ENCODE measurements at regions not wholly inside any gene's neighbourhood (a gene's known extent, or its start where the extent isn't known, plus 50 kb on each side); places are given as distances from the start of the nearest gene placed in this dataset.

DNA sequence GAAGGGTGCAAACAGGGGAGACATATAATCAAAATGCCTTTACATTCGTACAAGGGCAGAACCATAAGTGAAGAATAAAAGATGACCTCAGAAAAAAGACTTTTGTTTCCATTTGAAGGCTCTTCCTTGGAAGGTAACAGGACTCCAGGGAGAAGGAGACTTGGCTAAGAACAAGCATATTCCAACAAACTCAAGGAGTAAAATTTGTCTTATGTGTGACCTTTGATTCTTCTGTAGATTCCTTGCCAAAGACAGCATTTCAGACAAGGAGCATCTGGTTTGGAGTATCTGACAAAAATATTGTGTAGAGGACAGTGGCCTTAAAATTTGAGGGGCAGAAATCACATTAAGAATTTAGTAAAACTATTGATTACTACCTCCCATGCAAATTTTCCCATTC, 991.9 kb downstream of the FLRT2 start:
- Mint-ChIP-seq H3K27ac (ENCODE audit: unreplicated experiment) (no peak overlapping the region), H3K27me3 (ENCODE audit: unreplicated experiment) (no peaks in the 10 kb centered on the region), H3K36me3 (ENCODE audit: unreplicated experiment) (no peaks in the 10 kb centered on the region), H3K4me1 (ENCODE audit: low read depth, unreplicated experiment) (peaks cover 14% of the 10 kb centered on the region), H3K4me3 (ENCODE audit: unreplicated experiment) (no peak overlapping the region), H3K9me3 (ENCODE audit: unreplicated experiment) (no peaks in the 10 kb centered on the region)
- TF ChIP-seq, protein P1, sequence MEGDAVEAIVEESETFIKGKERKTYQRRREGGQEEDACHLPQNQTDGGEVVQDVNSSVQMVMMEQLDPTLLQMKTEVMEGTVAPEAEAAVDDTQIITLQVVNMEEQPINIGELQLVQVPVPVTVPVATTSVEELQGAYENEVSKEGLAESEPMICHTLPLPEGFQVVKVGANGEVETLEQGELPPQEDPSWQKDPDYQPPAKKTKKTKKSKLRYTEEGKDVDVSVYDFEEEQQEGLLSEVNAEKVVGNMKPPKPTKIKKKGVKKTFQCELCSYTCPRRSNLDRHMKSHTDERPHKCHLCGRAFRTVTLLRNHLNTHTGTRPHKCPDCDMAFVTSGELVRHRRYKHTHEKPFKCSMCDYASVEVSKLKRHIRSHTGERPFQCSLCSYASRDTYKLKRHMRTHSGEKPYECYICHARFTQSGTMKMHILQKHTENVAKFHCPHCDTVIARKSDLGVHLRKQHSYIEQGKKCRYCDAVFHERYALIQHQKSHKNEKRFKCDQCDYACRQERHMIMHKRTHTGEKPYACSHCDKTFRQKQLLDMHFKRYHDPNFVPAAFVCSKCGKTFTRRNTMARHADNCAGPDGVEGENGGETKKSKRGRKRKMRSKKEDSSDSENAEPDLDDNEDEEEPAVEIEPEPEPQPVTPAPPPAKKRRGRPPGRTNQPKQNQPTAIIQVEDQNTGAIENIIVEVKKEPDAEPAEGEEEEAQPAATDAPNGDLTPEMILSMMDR (IDR thresholded peaks at IDR 0.05; ENCODE audit: partially characterized antibody, unreplicated experiment), result no peak
- no peak for DNase-seq

DNA sequence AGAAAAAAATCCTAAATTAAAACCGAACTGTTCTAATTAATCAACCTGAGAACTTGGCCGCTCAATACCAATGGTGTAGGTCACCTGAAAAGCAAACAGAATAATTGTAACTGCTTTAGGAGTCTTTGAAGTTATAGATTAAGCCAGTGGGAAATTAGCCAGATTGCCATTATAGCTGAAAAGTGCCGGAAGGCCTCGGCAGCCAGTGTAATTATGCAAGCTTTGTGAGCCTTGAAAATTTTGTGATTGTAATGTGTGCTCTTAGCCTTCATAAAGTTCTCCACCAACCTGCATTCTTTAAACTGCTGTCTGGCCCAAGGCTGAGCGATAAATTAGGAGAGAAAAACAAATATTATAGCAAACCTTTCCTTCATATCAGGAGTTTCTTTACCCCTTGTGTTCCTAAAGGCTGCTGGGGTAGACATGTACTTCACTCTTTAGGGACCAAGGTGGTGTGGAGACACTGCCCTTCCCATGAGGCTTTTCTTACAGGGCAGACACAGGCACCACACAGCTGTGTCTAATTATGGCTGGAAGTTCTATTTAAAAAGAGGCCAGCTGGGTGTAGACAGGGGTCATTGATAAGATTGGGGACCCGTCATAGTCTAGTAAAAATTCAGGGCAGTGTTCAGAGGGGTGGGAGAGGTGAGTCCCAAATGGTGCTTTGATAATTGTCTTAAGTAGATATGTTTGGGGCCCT, 991.2 kb downstream of the FLRT2 start:
- DNase-seq, result no peak
- H3K27me3 Mint-ChIP-seq (ENCODE audit: unreplicated experiment), result no peaks in the 10 kb centered on the region
- TF ChIP-seq, protein P1 (IDR thresholded peaks at IDR 0.05; ENCODE audit: partially characterized antibody, unreplicated experiment), result no peak
- H3K27ac Mint-ChIP-seq (ENCODE audit: unreplicated experiment), result no peak overlapping the region
- no peak overlapping the region for H3K4me3 Mint-ChIP-seq (ENCODE audit: unreplicated experiment)
- peaks cover 14% of the 10 kb centered on the region for H3K4me1 Mint-ChIP-seq (ENCODE audit: low read depth, unreplicated experiment)
- H3K9me3 Mint-ChIP-seq (ENCODE audit: unreplicated experiment), result no peaks in the 10 kb centered on the region
- no peaks in the 10 kb centered on the region for H3K36me3 Mint-ChIP-seq (ENCODE audit: unreplicated experiment)

DNA sequence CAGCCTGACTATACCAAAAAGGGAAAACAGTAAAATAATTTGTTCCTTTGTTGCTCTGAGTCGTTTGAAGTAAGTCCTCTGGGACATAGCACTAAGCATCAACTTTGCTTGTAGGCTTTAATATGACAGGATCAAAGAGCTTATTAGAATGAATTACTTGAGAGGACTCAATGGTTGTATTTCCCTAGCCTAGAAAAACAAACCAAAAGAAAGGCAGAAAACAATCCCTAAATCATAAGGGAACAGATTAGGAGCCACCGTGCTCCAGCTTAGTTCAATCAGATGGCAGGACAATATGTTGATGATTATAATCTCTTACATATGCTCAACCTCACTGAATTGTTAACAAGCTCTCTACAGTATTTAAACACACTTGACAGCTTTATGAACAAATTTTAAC, 988.4 kb downstream of the FLRT2 start:
- Mint-ChIP-seq H3K4me3 (ENCODE audit: unreplicated experiment) (no peak overlapping the region), H3K27me3 (ENCODE audit: unreplicated experiment) (no peaks in the 10 kb centered on the region), H3K9me3 (ENCODE audit: unreplicated experiment) (no peaks in the 10 kb centered on the region), H3K27ac (ENCODE audit: unreplicated experiment) (no peak overlapping the region), H3K4me1 (ENCODE audit: low read depth, unreplicated experiment) (peaks cover 14% of the 10 kb centered on the region), H3K36me3 (ENCODE audit: unreplicated experiment) (no peaks in the 10 kb centered on the region)
- TF ChIP-seq, protein P1 (IDR thresholded peaks at IDR 0.05; ENCODE audit: partially characterized antibody, unreplicated experiment), result no peak
- no peak for DNase-seq

DNA sequence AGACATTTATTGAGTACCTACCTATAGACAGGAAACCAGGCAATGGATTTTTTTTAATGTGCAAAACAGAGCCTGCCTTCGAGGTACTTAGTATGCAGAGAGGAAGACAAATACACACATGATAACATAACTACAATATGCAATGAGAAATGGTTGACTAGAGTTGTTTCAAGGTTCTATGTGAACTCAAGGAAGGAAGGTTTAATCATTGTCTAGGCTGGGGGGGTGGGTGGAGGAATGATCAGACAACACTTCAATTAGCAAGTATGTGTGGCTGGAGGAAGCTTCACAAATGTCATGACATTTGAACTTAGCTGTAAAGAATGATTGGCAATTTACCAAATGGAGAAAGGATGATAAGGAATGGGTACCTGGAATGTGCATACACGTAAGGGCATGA, 985.3 kb downstream of the FLRT2 start:
- no peak for DNase-seq
- Mint-ChIP-seq H3K27ac (ENCODE audit: unreplicated experiment) (no peak overlapping the region), H3K27me3 (ENCODE audit: unreplicated experiment) (no peaks in the 10 kb centered on the region), H3K9me3 (ENCODE audit: unreplicated experiment) (no peaks in the 10 kb centered on the region), H3K36me3 (ENCODE audit: unreplicated experiment) (no peaks in the 10 kb centered on the region), H3K4me3 (ENCODE audit: unreplicated experiment) (no peak overlapping the region), H3K4me1 (ENCODE audit: low read depth, unreplicated experiment) (peaks cover 8% of the 10 kb centered on the region)
- TF ChIP-seq, protein P1 (IDR thresholded peaks at IDR 0.05; ENCODE audit: partially characterized antibody, unreplicated experiment), result no peak

DNA sequence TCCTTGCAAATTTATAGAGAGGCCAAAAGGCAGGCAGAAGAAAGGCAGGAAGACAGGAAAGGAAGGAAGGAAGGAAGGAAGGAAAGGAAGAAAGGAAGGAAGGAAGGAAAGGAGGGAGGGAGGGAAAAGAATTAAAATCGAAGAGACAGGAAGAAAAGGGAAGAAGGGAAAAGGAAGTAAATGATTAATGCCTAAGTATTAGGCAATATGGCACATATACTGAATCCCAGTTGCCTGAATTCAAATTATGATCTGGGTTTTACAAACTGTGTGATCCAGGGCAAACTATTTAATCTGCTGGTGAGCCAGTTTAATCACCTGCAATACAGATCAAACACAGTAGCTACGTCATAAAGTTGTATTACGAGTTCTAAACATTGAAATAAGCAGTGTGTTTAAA, 983.6 kb downstream of the FLRT2 start:
- Mint-ChIP-seq H3K27me3 (ENCODE audit: unreplicated experiment) (no peaks in the 10 kb centered on the region), H3K27ac (ENCODE audit: unreplicated experiment) (no peak overlapping the region), H3K4me1 (ENCODE audit: low read depth, unreplicated experiment) (peaks cover 8% of the 10 kb centered on the region), H3K9me3 (ENCODE audit: unreplicated experiment) (no peaks in the 10 kb centered on the region), H3K4me3 (ENCODE audit: unreplicated experiment) (no peak overlapping the region), H3K36me3 (ENCODE audit: unreplicated experiment) (no peaks in the 10 kb centered on the region)
- DNase-seq, result no peak
- TF ChIP-seq, protein P1 (IDR thresholded peaks at IDR 0.05; ENCODE audit: partially characterized antibody, unreplicated experiment), result no peak

All from glutamatergic neuron (in vitro differentiated cells).